ENCODE measurements at regions not wholly inside any gene's neighbourhood (a gene's known extent, or its start where the extent isn't known, plus 50 kb on each side); places are given as distances from the start of the nearest gene placed in this dataset.

- Mint-ChIP-seq H3K36me3 (peaks cover 6% of the 10 kb centered on the region), H3K4me3 (peak overlapping the region; percentile 6), H3K27me3 (ENCODE audit: insufficient read depth, low read depth) (peaks cover 3% of the 10 kb centered on the region), H3K4me1 (peaks cover 47% of the 10 kb centered on the region), H3K9me3 (peaks cover 16% of the 10 kb centered on the region), H3K27ac (peak overlapping the region; percentile 35)
- H4K20me1 ChIP-seq (ENCODE audit: low read depth): no peaks in the 10 kb centered on the region
- no peak for DNase-seq (ENCODE audit: low spot score)
- H3K4me2 ChIP-seq: no peak overlapping the region
- H3K9ac ChIP-seq: no peak overlapping the region
- H2AFZ ChIP-seq (replicated peaks): no peak overlapping the region
- peaks cover 12% of the 10 kb centered on the region for H3F3A ChIP-seq (ENCODE audit: low read depth)
- H3K4me1 ChIP-seq: peaks cover 29% of the 10 kb centered on the region
- no peaks in the 10 kb centered on the region for H3K27me3 ChIP-seq
- no peak overlapping the region for H3K4me3 ChIP-seq
- no peaks in the 10 kb centered on the region for H3K79me2 ChIP-seq (ENCODE audit: low read depth)
- no peaks in the 10 kb centered on the region for H3K9me3 ChIP-seq (ENCODE audit: low read depth)
- H3K36me3 ChIP-seq: no peaks in the 10 kb centered on the region
- TF ChIP-seq CTCF (IDR thresholded peaks at IDR 0.05): no peak
- no peak for TF ChIP-seq EZH2phosphoT487 (IDR thresholded peaks at IDR 0.05)
- TF ChIP-seq EZH2 (IDR thresholded peaks at IDR 0.05): no peak
- no peak overlapping the region for H3K27ac ChIP-seq
These were observed 892.7 kb downstream of the TLE1 start for GRCh38 chr9:80796632-80797031.

- Histone ChIP-seq H3F3A (ENCODE audit: low read depth) (peaks cover 12% of the 10 kb centered on the region), H3K4me1 (peaks cover 28% of the 10 kb centered on the region), H3K4me2 (no peak overlapping the region), H3K4me3 (no peak overlapping the region), H3K9me3 (ENCODE audit: low read depth) (no peaks in the 10 kb centered on the region), H3K27ac (no peak overlapping the region), H3K79me2 (ENCODE audit: low read depth) (no peaks in the 10 kb centered on the region), H3K9ac (no peak overlapping the region), H3K36me3 (no peaks in the 10 kb centered on the region), H4K20me1 (ENCODE audit: low read depth) (no peaks in the 10 kb centered on the region), H3K27me3 (no peaks in the 10 kb centered on the region), H2AFZ (replicated peaks) (no peak overlapping the region)
- no peak for TF ChIP-seq CTCF (IDR thresholded peaks at IDR 0.05)
- TF ChIP-seq EZH2 (IDR thresholded peaks at IDR 0.05): no peak
- no peak for TF ChIP-seq EZH2phosphoT487 (IDR thresholded peaks at IDR 0.05)
- H3K27ac Mint-ChIP-seq: no peak overlapping the region
- peaks cover 3% of the 10 kb centered on the region for H3K27me3 Mint-ChIP-seq (ENCODE audit: insufficient read depth, low read depth)
- H3K36me3 Mint-ChIP-seq: peaks cover 2% of the 10 kb centered on the region
- peaks cover 52% of the 10 kb centered on the region for H3K4me1 Mint-ChIP-seq
- DNase-seq (ENCODE audit: low spot score): no peak
- H3K4me3 Mint-ChIP-seq: no peak overlapping the region
- peaks cover 8% of the 10 kb centered on the region for H3K9me3 Mint-ChIP-seq
These were observed 895.1 kb downstream of the TLE1 start for GRCh38 chr9:80794197-80794596.

- Histone ChIP-seq H3K27ac (no peak overlapping the region), H3K4me3 (no peak overlapping the region), H3K4me1 (peaks cover 23% of the 10 kb centered on the region), H3K79me2 (ENCODE audit: low read depth) (no peaks in the 10 kb centered on the region), H3K9me3 (ENCODE audit: low read depth) (no peaks in the 10 kb centered on the region), H3K36me3 (no peaks in the 10 kb centered on the region), H3K4me2 (no peak overlapping the region), H3K9ac (no peak overlapping the region), H2AFZ (replicated peaks) (no peak overlapping the region), H3K27me3 (no peaks in the 10 kb centered on the region), H3F3A (ENCODE audit: low read depth) (peaks cover 12% of the 10 kb centered on the region), H4K20me1 (ENCODE audit: low read depth) (no peaks in the 10 kb centered on the region)
- DNase-seq (ENCODE audit: low spot score): no peak
- H3K4me3 Mint-ChIP-seq: no peak overlapping the region
- TF ChIP-seq CTCF (IDR thresholded peaks at IDR 0.05) (no peak), EZH2phosphoT487 (IDR thresholded peaks at IDR 0.05) (no peak), EZH2 (IDR thresholded peaks at IDR 0.05) (no peak)
- peaks cover 11% of the 10 kb centered on the region for H3K9me3 Mint-ChIP-seq
- peaks cover 3% of the 10 kb centered on the region for H3K27me3 Mint-ChIP-seq (ENCODE audit: insufficient read depth, low read depth)
- no peak overlapping the region for H3K27ac Mint-ChIP-seq
- peaks cover 52% of the 10 kb centered on the region for H3K4me1 Mint-ChIP-seq
- H3K36me3 Mint-ChIP-seq: peaks cover 2% of the 10 kb centered on the region
These were observed 895.6 kb downstream of the TLE1 start for GRCh38 chr9:80793706-80794105.

All from neural progenitor cell (in vitro differentiated cells).